Peyer's patch (tissue), 4 donors: ENCODE measurements at regions not wholly inside any gene's neighbourhood (a gene's known extent, or its start where the extent isn't known, plus 50 kb on each side); places are given as distances from the start of the nearest gene placed in this dataset.

ENCODE experiments used
- DNase-seq, 3 donors: peaks; one replicate each; pipeline ENCODE4 v3.0.0-alpha.2; 2017 to 2019
- H3K27ac ChIP-seq, 4 donors: fragments of 200-600 bp; sonication (generic); one replicate each; pipeline ENCODE4 v1.5.1; 2016 to 2019
- H3K27me3 ChIP-seq, 2 donors: fragments of 200-600 bp; sonication (generic); one replicate each; pipeline ENCODE4 v1.5.1; 2019
- H3K36me3 ChIP-seq, 3 donors: fragments of 200-600 bp; sonication (generic); one replicate each; pipeline ENCODE4 v1.5.1; 2016 to 2019
- H3K4me1 ChIP-seq, 4 donors: fragments of 200-600 bp; sonication (generic); one replicate each; pipeline ENCODE4 v1.5.1; 2016 to 2019
- H3K4me3 ChIP-seq, 4 donors: fragments of 200-600 bp; sonication (generic); 1 replicate in 3 of 4; 2 replicates in 1 of 4; pipeline ENCODE4 v1.5.1; 2016 to 2019; ENCODE audit warnings: mild to moderate bottlenecking in 1 of 4
- H3K9me3 ChIP-seq, 4 donors: fragments of 200-600 bp; sonication (generic); one replicate each; pipeline ENCODE4 v1.5.1; 2016 to 2019; ENCODE audit warnings: mild to moderate bottlenecking in 1 of 4
- POLR2A ChIP-seq, 2 donors: fragments of 450-650 bp; IDR thresholded peaks; one replicate each; pipeline ENCODE4 v1.5.1; 2017; ENCODE audit warnings: antibody characterized with exemption in 2 of 2, mild to moderate bottlenecking in 2 of 2, moderate library complexity in 2 of 2
- TF ChIP-seq, protein P1 (sequence below), 6 experiments: fragments of 450-650 bp in 4 of 6; fragments of 200-600 bp in 2 of 6; sonication (generic) in 1 of 6; IDR thresholded peaks; one replicate each; pipeline ENCODE4 v1.5.1; 2017 to 2019; ENCODE audit warnings: antibody characterized with exemption in 6 of 6, mild to moderate bottlenecking in 3 of 6, moderate library complexity in 1 of 6

DNA sequence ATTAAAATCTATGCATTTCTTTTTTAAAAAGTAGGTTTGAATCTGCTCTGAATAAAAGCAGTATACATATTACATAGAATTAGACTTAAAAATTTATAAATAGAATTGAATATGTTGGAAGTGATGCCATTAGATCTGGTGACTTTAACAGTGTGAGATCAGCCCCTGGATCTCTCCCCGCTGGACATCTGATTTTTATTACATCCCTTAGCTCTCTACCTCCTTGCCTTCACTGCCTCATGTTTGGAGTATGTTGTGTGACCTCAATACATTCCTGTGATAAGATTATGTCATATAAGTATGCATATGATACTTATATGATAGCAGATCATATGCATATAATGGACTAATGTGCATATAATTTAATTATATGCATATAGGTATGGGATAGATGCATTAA lies 643.4 kb upstream of the NR2F2 start:
- no peak overlapping the region for H3K4me3 ChIP-seq
- DNase-seq: no peak
- no peaks in the 10 kb centered on the region for H3K4me1 ChIP-seq
- H3K36me3 ChIP-seq: no peaks in the 10 kb centered on the region
- no peak overlapping the region for H3K27ac ChIP-seq
- H3K9me3 ChIP-seq: no peaks in the 10 kb centered on the region
- TF ChIP-seq, protein P1, sequence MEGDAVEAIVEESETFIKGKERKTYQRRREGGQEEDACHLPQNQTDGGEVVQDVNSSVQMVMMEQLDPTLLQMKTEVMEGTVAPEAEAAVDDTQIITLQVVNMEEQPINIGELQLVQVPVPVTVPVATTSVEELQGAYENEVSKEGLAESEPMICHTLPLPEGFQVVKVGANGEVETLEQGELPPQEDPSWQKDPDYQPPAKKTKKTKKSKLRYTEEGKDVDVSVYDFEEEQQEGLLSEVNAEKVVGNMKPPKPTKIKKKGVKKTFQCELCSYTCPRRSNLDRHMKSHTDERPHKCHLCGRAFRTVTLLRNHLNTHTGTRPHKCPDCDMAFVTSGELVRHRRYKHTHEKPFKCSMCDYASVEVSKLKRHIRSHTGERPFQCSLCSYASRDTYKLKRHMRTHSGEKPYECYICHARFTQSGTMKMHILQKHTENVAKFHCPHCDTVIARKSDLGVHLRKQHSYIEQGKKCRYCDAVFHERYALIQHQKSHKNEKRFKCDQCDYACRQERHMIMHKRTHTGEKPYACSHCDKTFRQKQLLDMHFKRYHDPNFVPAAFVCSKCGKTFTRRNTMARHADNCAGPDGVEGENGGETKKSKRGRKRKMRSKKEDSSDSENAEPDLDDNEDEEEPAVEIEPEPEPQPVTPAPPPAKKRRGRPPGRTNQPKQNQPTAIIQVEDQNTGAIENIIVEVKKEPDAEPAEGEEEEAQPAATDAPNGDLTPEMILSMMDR (IDR thresholded peaks at IDR 0.05): no peak
- TF ChIP-seq POLR2A (IDR thresholded peaks at IDR 0.05): no peak
- no peaks in the 10 kb centered on the region for H3K27me3 ChIP-seq

DNA sequence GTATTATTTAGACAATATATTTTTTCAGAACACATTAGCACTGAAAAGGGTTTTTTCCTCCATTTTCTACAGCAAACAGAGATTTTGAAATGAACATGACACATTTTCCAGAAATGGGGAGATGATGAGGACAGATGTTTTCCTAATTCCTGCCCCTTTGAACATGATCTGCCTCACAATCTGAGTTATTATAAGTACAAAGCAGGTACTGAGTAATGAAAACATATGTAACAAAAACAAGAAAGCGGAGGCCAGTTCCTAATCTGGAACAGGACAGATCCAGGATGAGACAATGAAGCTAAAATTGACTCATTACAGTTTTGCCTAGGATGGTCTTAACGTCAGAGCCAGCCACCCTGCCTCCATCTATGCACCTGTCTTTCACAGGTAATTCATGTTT lies 642.8 kb upstream of the NR2F2 start:
- Histone ChIP-seq H3K9me3 (no peaks in the 10 kb centered on the region), H3K4me1 (no peaks in the 10 kb centered on the region), H3K36me3 (no peaks in the 10 kb centered on the region), H3K27me3 (no peaks in the 10 kb centered on the region), H3K4me3 (no peak overlapping the region), H3K27ac (no peak overlapping the region)
- no peak for TF ChIP-seq POLR2A (IDR thresholded peaks at IDR 0.05)
- TF ChIP-seq, protein P1 (IDR thresholded peaks at IDR 0.05): no peak
- no peak for DNase-seq

DNA sequence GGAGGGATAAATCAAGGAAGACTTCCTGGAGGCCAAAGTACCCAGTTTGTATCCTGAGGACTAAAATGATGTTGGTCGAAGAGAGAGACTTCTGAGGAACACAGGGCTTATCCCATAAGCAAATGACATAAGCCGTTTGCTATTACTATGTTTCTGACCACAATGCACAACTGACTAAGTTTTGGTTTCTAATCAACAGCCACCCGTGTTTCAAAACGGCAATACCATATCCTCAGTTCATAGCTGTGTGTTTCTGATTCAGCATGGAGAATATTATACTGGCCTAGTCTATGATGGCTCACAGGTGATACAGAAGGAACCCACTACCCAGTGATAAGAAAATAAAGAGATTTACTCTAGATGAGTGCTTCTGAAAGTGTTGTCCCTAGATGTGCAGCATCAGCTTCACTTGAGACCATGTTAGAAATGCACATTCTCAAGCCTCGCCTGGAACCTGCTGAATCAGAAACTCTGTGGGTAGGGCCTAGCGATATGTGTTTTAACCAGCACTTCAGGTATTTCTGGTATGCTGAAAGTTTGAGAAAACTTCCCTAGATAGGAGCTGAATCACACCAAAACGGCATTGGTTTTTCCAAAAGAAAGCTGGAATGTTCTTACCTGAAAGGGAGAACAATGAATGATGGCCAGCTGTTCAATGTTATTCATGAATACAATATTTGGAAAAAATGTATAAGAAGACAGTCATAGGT lies 639.7 kb upstream of the NR2F2 start:
- TF ChIP-seq, protein P1 (IDR thresholded peaks at IDR 0.05): no peak
- TF ChIP-seq POLR2A (IDR thresholded peaks at IDR 0.05): no peak
- Histone ChIP-seq H3K36me3 (no peaks in the 10 kb centered on the region), H3K4me3 (no peak overlapping the region), H3K9me3 (peaks cover 0 to 18% (median 0%) of the 10 kb centered on the region in 4 donors), H3K4me1 (no peaks in the 10 kb centered on the region), H3K27me3 (no peaks in the 10 kb centered on the region), H3K27ac (no peak overlapping the region)
- DNase-seq: no peak

- Histone ChIP-seq H3K4me1 (no peaks in the 10 kb centered on the region), H3K27me3 (no peaks in the 10 kb centered on the region), H3K9me3 (peaks cover 0 to 18% (median 0%) of the 10 kb centered on the region in 4 donors), H3K27ac (no peak overlapping the region), H3K36me3 (no peaks in the 10 kb centered on the region), H3K4me3 (no peak overlapping the region)
- DNase-seq: no peak
- no peak for TF ChIP-seq POLR2A (IDR thresholded peaks at IDR 0.05)
- TF ChIP-seq, protein P1 (IDR thresholded peaks at IDR 0.05): no peak
Measured at GRCh38 chr15:95693917-95694316, 636.6 kb upstream of the NR2F2 start.

- H3K4me1 ChIP-seq: no peaks in the 10 kb centered on the region
- H3K27ac ChIP-seq: no peak overlapping the region
- no peak overlapping the region for H3K4me3 ChIP-seq
- TF ChIP-seq, protein P1 (IDR thresholded peaks at IDR 0.05): no peak
- TF ChIP-seq POLR2A (IDR thresholded peaks at IDR 0.05): no peak
- H3K27me3 ChIP-seq: no peaks in the 10 kb centered on the region
- H3K9me3 ChIP-seq: peaks cover 0 to 33% (median 0%) of the 10 kb centered on the region in 4 donors
- H3K36me3 ChIP-seq: no peaks in the 10 kb centered on the region
- no peak for DNase-seq
Measured at GRCh38 chr15:95698230-95698629, 632.3 kb upstream of the NR2F2 start.
